ENCODE measurements at regions not wholly inside any gene's neighbourhood (a gene's known extent, or its start where the extent isn't known, plus 50 kb on each side); places are given as distances from the start of the nearest gene placed in this dataset.
A peak's percentile ranks its signal among the peaks of the same experiment; 100 is the strongest.

DNA sequence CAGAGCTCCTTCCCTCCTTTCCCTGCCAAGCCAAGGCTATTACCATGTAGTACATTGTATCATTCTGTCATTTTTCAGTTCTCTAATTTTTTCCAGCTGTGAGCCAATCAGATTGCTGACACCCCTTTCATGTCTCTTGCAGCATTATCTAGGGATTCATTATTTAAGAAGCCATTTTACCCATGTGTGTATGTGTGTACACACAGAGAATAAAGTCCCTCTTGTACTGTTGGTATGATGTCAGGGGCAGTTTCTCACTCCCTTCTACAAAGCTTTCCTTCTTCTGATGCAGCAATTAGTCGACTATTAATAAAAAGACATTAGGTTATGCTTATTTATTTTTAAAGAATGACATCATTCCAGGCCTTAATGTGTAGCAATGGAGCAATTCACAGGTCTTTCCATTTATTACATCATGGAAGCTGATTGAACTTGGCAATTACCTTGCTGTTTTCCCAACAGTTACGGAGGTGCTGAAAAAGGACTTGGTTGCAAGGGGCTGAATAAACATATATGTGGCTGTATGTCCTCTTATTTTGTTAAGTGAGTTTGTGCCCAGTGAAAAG lies 159.4 kb upstream of the HS3ST3A1 start:
- H3K27ac Mint-ChIP-seq (ENCODE audit: low read depth, unreplicated experiment) = peak overlapping the region; percentile 16
- no TSS peak for BruUV-seq (replicated peaks)
- no peak for DNase-seq (ENCODE audit: unreplicated experiment)
- ChIA-PET POLR2A (interaction anchor here (0.8 kb wide), 1 partner anchor 174 kb away, joined by 3 read pairs; no protein-coding TSS in a partner anchor), CTCF (interaction anchor here (0.6 kb wide), 1 partner anchor 749 kb away, joined by 3 read pairs; no protein-coding TSS in a partner anchor)
- no peaks in the 10 kb centered on the region for H3K36me3 Mint-ChIP-seq (ENCODE audit: insufficient read depth, unreplicated experiment)
- H3K27me3 Mint-ChIP-seq (ENCODE audit: insufficient read depth, unreplicated experiment) = no peaks in the 10 kb centered on the region
- no peaks in the 10 kb centered on the region for H3K4me1 Mint-ChIP-seq (ENCODE audit: insufficient read depth, unreplicated experiment)
- no peaks in the 10 kb centered on the region for H3K9me3 Mint-ChIP-seq (ENCODE audit: unreplicated experiment)
- H3K4me3 Mint-ChIP-seq (ENCODE audit: unreplicated experiment) = no peak overlapping the region
- TF ChIP-seq, protein P1, sequence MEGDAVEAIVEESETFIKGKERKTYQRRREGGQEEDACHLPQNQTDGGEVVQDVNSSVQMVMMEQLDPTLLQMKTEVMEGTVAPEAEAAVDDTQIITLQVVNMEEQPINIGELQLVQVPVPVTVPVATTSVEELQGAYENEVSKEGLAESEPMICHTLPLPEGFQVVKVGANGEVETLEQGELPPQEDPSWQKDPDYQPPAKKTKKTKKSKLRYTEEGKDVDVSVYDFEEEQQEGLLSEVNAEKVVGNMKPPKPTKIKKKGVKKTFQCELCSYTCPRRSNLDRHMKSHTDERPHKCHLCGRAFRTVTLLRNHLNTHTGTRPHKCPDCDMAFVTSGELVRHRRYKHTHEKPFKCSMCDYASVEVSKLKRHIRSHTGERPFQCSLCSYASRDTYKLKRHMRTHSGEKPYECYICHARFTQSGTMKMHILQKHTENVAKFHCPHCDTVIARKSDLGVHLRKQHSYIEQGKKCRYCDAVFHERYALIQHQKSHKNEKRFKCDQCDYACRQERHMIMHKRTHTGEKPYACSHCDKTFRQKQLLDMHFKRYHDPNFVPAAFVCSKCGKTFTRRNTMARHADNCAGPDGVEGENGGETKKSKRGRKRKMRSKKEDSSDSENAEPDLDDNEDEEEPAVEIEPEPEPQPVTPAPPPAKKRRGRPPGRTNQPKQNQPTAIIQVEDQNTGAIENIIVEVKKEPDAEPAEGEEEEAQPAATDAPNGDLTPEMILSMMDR (IDR thresholded peaks at IDR 0.05; ENCODE audit: unreplicated experiment) = no peak
- intact Hi-C loops (cut with micrococcal nuclease) = no loop called here

GRCh38 chr17:13765701-13766100 lies 164.0 kb upstream of the HS3ST3A1 start:
- no peak overlapping the region for H3K4me3 Mint-ChIP-seq (ENCODE audit: unreplicated experiment)
- ChIA-PET CTCF (interaction anchor here (0.7 kb wide), 3 partner anchors 20 to 123 kb away, joined by 4 to 5 read pairs (median 4); no protein-coding TSS in a partner anchor), POLR2A (interaction anchor here (0.6 to 1.0 kb wide), 2 partner anchors 9 to 1161 kb away, joined by 3 to 4 read pairs; no protein-coding TSS in a partner anchor)
- H3K4me1 Mint-ChIP-seq (ENCODE audit: insufficient read depth, unreplicated experiment) = no peaks in the 10 kb centered on the region
- H3K27me3 Mint-ChIP-seq (ENCODE audit: insufficient read depth, unreplicated experiment) = no peaks in the 10 kb centered on the region
- DNase-seq (ENCODE audit: unreplicated experiment) = no peak
- no TSS peak for BruUV-seq (replicated peaks)
- no peak overlapping the region for H3K27ac Mint-ChIP-seq (ENCODE audit: low read depth, unreplicated experiment)
- H3K36me3 Mint-ChIP-seq (ENCODE audit: insufficient read depth, unreplicated experiment) = no peaks in the 10 kb centered on the region
- intact Hi-C loops (cut with micrococcal nuclease) = no loop called here
- TF ChIP-seq, protein P1 (IDR thresholded peaks at IDR 0.05; ENCODE audit: unreplicated experiment) = no peak
- peaks cover 5% of the 10 kb centered on the region for H3K9me3 Mint-ChIP-seq (ENCODE audit: unreplicated experiment)

DNA sequence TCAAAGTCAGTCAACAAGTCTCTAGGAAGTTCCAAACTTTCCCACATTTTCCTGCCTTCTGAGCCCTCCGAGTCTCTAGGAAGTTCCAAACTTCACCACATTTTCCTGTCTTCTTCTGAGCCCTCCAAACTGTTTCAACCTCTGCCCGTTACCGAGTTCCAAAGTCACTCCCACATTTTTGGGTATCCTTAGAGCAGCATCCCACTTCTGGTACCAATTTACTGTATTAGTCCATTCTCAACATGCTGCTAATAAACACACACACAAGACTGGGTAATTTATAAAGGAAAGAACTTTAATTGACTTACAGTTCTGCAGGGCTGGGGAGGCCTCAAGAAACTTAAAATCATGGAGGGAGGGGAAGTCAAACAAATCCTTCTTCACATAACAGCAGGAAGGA lies 169.0 kb upstream of the HS3ST3A1 start:
- H3K27ac Mint-ChIP-seq (ENCODE audit: low read depth, unreplicated experiment) = no peak overlapping the region

GRCh38 chr17:13775450-13775849 lies 173.7 kb upstream of the HS3ST3A1 start:
- peak; percentile 62 for DNase-seq (ENCODE audit: unreplicated experiment)
- peak overlapping the region; percentile 80 for H3K27ac Mint-ChIP-seq (ENCODE audit: low read depth, unreplicated experiment)
- no peaks in the 10 kb centered on the region for H3K27me3 Mint-ChIP-seq (ENCODE audit: insufficient read depth, unreplicated experiment)
- TF ChIP-seq, protein P1 (IDR thresholded peaks at IDR 0.05; ENCODE audit: unreplicated experiment) = no peak
- peaks cover 20% of the 10 kb centered on the region for H3K9me3 Mint-ChIP-seq (ENCODE audit: unreplicated experiment)
- POLR2A ChIA-PET = interaction anchor here (0.6 to 3.3 kb wide), 21 partner anchors 8 to 1379 kb away, joined by 3 to 12 read pairs (median 4); partner anchors contain the start of genes COX10, ELAC2 and HS3ST3B1
- no TSS peak for BruUV-seq (replicated peaks)
- CTCF ChIA-PET = interaction anchor here (0.6 kb wide), 2 partner anchors 51 to 109 kb away, joined by 3 to 4 read pairs; no protein-coding TSS in a partner anchor
- H3K4me1 Mint-ChIP-seq (ENCODE audit: insufficient read depth, unreplicated experiment) = peaks cover 25% of the 10 kb centered on the region
- H3K36me3 Mint-ChIP-seq (ENCODE audit: insufficient read depth, unreplicated experiment) = peaks cover 7% of the 10 kb centered on the region
- H3K4me3 Mint-ChIP-seq (ENCODE audit: unreplicated experiment) = no peak overlapping the region
- intact Hi-C loops (cut with micrococcal nuclease) = no loop called here

More for the DNA sequence above, 169.0 kb upstream of the HS3ST3A1 start:
- DNase-seq (ENCODE audit: unreplicated experiment) = no peak
- TF ChIP-seq, protein P1 (IDR thresholded peaks at IDR 0.05; ENCODE audit: unreplicated experiment) = no peak
- Mint-ChIP-seq H3K4me1 (ENCODE audit: insufficient read depth, unreplicated experiment) (peaks cover 8% of the 10 kb centered on the region), H3K9me3 (ENCODE audit: unreplicated experiment) (peaks cover 17% of the 10 kb centered on the region), H3K27me3 (ENCODE audit: insufficient read depth, unreplicated experiment) (no peaks in the 10 kb centered on the region), H3K36me3 (ENCODE audit: insufficient read depth, unreplicated experiment) (peaks cover 7% of the 10 kb centered on the region), H3K4me3 (ENCODE audit: unreplicated experiment) (no peak overlapping the region)
- BruUV-seq (replicated peaks) = no TSS peak
- CTCF ChIA-PET = no interaction called here
- POLR2A ChIA-PET = no interaction called here
- intact Hi-C loops (cut with micrococcal nuclease) = no loop called here

Measured in MCF 10A (cell line).